Fibroblast of mammary gland (primary cell): ENCODE measurements at regions not wholly inside any gene's neighbourhood (a gene's known extent, or its start where the extent isn't known, plus 50 kb on each side); places are given as distances from the start of the nearest gene placed in this dataset.
"Not testable (repeated sequence)": the region's sequence is repeated elsewhere in the genome, so short reads cannot be mapped to it uniquely, and the experiment has no call there.

Source experiments
- DNase-seq: peaks from one replicate; pipeline ENCODE4 v3.0.0-alpha.2; 2010; ENCODE audit warnings: low read depth
- H3K4me3 ChIP-seq: 2 replicates; pipeline ENCODE4 v1.5.1; 2011; ENCODE audit warnings: low read depth, mild to moderate bottlenecking, low read length, moderate library complexity; ENCODE audit not compliant: control insufficient read depth
- TF ChIP-seq, protein P1 (sequence below): conservative IDR thresholded peaks from 2 replicates; pipeline ENCODE4 v1.5.1; 2011; ENCODE audit warnings: low read depth, low read length, inconsistent platforms; ENCODE audit not compliant: control insufficient read depth, insufficient read depth

DNA sequence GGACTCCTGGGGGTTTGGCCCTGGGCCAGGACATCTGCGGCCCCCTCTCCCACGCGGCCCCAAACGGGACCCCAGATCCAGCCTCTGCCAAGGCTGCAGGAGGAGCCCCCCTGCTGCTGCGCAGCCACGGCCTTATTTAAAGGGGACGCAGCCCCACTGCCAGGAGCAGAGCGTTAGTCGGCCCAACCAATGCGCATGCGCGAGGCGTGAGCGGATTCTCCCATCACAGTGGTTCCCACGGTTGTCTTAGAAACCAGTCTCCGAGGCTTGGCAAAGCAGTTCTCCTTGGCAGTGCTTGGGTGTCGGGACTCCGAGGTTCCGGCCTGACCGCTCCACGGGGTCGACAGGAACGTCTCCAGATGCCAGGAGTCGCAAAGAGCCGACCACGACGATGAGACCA lies 288.3 kb upstream of the ZNF337 start:
- no peak overlapping the region for H3K4me3 ChIP-seq
- DNase-seq: peak; percentile 14
- TF ChIP-seq, protein P1, sequence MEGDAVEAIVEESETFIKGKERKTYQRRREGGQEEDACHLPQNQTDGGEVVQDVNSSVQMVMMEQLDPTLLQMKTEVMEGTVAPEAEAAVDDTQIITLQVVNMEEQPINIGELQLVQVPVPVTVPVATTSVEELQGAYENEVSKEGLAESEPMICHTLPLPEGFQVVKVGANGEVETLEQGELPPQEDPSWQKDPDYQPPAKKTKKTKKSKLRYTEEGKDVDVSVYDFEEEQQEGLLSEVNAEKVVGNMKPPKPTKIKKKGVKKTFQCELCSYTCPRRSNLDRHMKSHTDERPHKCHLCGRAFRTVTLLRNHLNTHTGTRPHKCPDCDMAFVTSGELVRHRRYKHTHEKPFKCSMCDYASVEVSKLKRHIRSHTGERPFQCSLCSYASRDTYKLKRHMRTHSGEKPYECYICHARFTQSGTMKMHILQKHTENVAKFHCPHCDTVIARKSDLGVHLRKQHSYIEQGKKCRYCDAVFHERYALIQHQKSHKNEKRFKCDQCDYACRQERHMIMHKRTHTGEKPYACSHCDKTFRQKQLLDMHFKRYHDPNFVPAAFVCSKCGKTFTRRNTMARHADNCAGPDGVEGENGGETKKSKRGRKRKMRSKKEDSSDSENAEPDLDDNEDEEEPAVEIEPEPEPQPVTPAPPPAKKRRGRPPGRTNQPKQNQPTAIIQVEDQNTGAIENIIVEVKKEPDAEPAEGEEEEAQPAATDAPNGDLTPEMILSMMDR: no peak

DNA sequence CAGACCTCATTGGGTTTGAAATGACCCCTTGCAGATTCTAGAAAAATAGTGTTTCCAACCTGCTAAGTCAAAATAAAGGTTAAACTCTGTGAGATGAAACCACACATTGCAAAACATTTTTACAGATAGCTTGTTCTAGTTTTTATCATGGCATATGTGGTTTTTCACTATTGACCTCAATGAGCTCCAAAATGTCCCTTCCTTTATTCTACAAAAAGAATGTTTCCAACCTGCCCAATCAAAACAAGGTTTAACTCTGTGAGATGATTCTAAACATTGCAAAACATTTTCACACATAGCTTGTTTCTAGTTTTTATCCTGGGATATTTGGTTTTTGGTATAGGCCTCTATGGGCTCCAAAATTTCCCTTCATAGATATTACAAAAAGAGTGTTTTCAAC lies 286.0 kb upstream of the ZNF337 start:
- DNase-seq, H3K4me3 ChIP-seq: not testable (repeated sequence)

DNA sequence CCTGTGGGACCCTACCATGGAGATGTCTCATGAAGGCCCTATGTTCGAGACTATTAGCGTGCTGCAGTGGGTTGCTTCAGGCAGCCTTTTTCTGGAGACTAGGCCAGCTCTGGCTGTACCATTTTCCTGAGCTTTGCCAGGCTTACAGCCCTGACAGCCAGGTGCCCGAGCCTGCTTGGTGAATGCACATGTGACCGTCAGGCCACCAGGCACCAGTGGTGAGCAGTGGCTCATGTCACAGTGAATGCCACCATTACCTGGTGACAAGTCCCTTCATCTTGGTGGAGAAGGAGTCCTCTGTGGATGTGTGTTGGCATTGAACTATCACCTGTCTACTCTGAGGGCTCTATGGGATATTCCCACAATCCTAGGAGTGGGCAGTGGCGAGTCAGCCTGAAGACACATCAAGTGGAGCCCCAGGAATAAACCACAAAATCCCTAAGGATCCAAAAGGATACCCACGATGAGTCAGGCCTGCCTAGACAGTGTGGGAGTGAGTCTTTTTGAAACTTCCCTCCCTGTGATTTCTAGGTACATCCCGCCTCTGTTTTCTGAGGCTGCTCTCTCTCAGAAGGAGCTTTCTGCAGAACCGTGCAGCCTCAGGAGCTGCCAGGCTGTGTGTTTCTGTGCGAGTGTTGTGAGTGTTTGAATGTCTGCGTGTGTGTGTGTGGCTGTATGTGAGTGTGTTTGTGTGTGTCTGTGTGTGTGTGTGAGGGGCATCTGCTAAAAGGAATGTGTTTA lies 282.0 kb upstream of the ZNF337 start:
- peak; percentile 36 for DNase-seq
- H3K4me3 ChIP-seq: not testable (repeated sequence)

DNA sequence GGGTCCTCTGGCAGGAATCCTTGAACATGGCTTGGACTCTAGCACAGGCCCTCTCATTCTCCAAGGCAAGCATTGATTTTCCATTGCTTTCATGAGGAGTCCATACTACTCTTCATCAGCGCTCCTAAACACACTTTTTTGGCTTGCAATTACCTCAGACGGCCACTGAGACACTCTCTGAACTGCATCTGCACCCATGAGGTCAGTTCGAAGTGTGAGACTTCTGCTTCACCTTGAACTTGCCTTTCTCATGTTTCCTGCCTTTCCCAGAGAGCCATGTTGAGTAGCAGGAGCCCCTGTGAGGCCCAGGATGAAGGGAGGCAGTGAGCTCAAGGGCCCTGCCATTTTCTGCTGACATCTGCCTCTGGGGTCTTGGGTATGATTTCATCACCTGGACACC lies 279.2 kb upstream of the ZNF337 start:
- not testable (repeated sequence) for H3K4me3 ChIP-seq, DNase-seq

DNA sequence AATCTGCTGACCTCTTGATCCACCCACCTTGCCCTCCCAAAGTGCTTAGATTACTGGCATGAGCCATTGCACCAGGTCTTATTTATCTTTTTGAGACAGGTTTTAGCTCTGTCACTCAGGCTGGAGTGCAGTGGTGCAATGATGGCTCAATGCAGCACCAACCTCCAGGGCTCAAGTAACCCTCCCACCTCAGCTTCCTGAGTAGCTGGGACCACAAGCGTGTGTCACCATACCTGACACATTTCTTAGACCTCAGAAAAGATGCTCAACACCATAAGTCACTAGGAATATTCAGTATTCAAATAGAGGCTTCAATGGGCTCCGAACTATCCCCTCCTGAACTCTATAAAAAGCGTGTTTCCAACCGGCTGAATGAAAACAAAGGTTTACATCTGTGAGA lies 268.6 kb upstream of the ZNF337 start:
- not testable (repeated sequence) for H3K4me3 ChIP-seq, DNase-seq

DNA sequence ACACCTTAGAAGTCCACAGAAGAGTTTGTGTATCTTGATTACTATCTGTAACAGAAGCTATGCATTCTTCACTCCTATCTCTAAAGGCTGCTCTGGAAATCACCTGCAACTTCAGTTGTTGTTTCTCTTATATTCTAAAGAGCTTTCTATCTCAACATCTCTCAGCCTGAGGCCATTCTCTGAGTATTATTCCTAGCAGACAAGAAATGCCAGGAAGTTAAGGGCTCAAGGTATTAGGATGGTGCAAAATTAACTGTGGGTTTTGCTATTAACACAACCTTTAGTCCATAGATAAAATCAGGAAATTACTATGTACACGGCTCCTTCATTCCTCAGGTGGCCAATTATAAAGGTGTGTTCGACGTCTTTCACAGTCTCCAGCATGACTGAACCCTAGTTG lies 257.2 kb upstream of the ZNF337 start:
- H3K4me3 ChIP-seq, DNase-seq: not testable (repeated sequence)

DNA sequence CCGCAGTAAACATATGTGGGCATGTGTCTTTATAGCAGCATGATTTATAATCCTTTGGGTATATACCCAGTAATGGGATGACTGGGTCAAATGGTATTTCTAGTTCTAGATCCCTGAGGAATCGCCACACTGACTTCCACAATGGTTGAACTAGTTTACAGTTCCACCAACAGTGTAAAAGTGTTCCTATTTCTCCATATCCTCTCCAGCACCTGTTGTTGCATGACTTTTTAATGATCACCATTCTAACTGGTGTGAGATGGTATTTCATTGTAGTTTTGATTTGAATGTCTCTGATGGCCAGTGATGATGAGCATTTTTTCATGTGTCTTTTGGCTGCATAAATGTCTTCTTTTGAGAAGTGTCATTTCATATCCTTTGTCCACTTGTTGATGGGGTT lies 238.6 kb upstream of the ZNF337 start:
- not testable (repeated sequence) for H3K4me3 ChIP-seq, DNase-seq

DNA sequence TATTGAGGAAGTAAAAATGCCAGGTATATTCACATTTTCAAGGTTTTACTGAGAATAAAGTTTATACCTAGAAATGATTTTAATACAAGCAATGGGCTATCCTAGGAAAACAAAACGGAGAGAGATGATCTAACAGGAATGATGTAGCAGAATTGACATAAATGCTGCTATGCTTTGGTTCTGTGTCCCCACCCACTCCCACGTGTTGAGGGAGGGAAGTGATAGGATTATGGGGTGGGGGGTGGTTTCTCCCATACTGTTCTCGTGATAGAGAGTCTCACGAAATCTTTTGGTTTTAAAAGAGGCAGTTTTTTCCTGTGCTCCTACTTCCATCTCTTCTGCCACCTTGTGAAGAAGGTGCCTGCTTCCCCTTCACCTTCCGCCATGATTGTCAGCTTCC lies 236.2 kb upstream of the ZNF337 start:
- not testable (repeated sequence) for DNase-seq

DNA sequence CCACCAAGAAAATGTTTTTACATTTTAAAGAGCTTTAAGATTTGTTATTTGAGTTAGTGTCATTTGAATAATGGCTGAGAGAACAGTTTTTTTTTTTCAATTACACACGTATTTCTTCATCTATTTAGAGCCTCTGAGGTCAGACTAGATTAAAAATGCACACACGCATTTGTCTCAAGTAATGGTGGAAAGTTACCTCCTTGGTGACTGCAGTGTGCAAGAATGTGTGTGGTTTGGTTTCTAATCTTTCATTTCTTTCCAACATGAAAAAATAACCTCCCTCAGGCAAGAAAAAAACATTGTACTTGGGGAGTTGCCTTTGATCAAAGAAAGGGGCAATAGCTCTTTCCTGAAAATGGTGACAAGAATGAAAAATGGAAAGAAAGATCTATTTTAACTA lies 235.5 kb upstream of the ZNF337 start:
- peak; percentile 12 for DNase-seq

More for the DNA sequence above, 236.2 kb upstream of the ZNF337 start:
- H3K4me3 ChIP-seq: not testable (repeated sequence)

DNA sequence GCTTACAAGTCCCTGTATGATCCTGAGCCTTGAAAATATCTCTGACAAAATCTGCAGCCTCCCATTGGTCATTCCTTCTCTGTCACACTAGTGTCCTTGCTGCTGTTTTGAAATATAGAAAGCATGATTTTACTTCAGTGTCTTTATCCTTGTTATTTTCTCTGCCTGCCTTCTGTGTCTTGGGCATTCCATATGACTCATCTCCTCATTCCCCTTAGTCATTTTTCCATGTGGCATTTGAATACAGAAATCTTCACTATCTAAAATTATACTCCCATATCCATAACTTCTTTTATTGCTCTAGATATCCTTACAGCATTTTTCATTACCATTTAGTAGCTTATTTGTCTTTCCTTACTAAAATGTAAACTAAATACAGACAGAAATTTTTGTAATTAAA lies 205.7 kb upstream of the ZNF337 start:
- not testable (repeated sequence) for H3K4me3 ChIP-seq
- peak; percentile 25 for DNase-seq

More for the DNA sequence above, 235.5 kb upstream of the ZNF337 start:
- not testable (repeated sequence) for H3K4me3 ChIP-seq

DNA sequence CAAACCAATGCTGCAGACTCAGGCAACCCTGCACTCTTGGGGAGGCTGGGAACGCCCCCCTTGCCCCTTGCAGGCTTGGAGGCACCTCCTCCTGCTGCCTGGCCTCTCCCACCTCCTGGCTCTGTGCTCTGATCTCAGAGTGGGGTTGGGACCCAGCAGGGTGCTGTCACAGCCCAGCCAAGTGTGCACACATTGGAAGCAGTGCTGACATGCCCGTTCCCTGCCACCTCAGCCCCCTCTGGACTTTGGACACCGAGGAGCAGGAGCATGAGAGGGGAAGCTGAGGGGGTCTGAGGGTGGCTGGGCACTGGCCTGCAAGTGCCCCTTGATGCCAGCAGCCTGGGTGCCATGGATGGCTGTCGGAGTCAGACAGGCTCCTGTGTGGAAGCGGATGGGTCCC lies 202.0 kb upstream of the ZNF337 start:
- not testable (repeated sequence) for DNase-seq, H3K4me3 ChIP-seq

DNA sequence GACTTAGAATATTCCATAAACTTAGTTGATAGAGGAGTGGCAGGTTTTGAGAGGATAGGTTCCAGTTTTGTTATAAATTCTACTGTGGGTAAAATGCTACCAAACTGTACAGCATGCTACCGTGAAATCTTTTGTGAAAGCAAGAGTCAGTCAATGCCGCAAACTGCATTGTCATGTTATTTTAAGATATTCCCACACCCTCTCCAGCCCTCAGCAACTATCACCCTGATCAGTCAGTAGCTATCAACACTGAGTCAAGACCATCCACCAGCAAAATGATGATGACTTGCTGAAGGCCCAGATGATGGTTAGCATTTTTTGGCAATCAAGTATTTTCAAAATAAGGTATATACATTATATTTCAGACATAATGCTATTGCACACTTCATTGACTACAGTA lies 182.4 kb upstream of the ZNF337 start:
- not testable (repeated sequence) for DNase-seq, H3K4me3 ChIP-seq

DNA sequence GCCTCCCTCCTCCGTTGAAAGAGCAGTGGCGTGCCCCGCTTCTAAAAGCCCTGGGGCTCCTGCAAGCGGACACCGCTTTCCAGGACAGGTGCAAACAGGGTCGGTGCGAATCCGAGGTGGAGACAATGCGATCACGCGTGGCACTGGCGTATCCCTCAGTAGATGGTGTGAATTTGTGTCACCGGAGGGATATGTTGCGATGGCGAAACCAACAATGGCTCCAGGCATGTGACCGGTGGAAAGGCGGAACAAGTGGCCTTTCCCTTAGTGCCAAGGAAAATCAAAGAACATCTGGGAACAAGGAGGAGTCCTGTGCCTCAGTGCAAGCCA lies 172.0 kb upstream of the ZNF337 start:
- not testable (repeated sequence) for DNase-seq, H3K4me3 ChIP-seq
